Right lung (tissue), 2 donors: ENCODE measurements at regions not wholly inside any gene's neighbourhood (a gene's known extent, or its start where the extent isn't known, plus 50 kb on each side); places are given as distances from the start of the nearest gene placed in this dataset.
"Not testable (repeated sequence)": the region's sequence is repeated elsewhere in the genome, so short reads cannot be mapped to it uniquely, and the experiment has no call there.

Experiments
- DNase-seq, 2 donors: peaks; one replicate each; pipeline ENCODE4 v3.0.0-alpha.2; 2013

DNA sequence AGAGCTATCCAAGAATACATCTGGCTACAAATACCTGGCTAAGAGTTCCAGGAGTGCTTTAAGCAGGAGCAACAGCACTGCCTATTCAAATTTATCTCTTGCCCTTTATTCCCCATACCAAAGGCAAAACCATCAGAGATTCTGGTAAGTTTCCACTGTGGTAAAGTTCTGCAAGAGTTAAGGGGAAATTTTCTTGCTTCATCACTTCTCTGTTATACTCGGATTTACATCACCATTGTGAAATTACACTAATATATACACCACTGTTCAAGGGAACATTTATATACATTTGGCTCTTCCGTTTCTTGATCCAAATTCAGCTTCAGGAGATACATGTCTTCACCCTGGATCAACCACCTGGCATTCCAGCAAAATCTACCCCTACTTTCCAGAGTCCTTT is 70.8 kb upstream of the PTPN13 start:
- no peak for DNase-seq

DNA sequence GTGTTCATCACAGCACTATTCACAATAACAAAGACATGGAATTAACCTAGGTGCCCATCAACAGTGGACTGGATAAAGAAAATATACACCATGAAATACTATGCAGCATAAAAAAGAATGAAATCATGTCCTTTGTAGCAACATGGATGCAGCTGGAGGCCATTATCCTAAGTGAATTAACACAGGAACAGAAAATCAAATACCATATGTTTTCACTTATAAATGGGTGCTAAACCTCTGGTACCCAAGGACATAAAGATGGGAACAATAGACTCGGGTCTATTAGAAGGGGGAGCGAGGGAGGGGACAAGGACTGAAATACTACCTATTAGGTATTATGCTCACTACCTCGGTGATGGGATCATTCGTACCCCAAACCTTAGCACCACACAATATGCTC is 66.4 kb upstream of the PTPN13 start:
- DNase-seq: not testable (repeated sequence)

DNA sequence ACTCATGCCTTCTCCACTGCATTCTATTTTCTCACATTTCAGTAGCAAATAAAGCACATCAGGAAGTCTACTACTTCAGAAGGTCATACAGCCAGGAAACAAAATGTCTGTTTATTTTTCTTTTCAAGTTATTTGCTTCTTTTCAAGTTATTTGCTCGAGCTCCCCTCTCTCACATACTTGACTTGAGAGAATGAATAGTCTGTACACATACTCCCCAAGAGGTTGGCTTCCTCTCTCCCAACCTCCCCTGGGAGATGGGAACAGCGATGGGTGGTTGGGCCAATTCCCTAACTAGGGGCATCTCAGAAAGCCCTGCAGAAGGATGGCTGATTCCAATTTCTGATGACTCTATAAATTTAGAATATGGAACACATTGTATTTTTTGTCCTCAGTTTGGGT is 64.7 kb upstream of the PTPN13 start:
- peak; percentile 30 to 33 for DNase-seq

DNA sequence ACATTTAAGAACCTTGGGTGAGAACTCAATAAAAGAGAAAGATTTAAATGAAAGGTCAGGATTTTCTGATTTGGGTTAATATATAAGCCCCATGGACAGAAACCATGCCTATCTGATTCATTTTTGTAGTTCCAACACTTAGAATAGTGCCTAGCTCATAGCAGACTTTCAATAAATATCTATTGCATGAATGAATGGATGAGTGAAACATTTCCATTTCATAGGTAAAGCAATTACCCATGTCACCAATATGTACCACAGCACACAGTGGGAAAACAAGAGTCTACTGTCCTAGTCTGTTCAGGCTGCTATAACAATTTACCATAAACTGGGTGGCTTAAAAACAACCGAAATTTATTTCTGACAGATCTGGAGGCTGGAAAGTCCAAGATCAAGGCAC is 63.9 kb upstream of the PTPN13 start:
- DNase-seq: no peak

DNA sequence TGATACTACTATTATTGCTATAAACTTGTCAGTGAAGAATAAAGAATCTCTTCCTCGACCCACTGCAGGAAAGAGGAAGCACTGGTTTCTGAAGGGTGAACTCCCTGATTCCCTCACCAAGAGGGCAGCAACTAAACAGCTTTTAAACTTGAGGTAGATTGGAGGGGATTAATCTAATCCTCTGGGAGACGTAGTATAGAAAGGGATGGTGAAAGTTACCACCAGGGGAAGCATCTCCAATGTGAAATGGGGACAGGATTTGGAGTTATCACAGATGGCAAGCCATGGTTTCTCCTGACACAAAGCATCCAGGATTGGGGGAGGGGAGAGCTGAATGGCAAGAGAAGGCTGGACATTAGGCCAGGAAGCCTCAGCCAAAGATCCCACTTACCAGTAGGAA is 62.7 kb upstream of the PTPN13 start:
- DNase-seq: no peak

DNA sequence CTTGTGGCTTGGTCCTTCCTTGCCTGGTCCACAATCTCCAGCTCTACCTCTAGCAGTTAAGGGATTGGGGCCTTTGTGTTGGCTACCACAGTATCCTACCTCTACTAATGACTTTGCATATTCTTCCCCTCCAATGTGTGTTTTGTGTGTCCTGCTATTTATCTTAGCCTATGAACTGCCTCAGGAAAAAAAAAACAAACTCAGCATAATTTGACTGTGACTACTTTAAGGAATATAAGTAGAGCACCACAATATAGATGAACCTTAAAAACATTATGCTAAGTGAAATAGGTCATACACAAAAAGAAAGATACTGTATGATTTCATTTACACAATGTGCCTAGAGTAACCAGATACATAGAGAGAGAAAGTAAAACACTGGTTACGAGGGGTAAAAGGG is 61.3 kb upstream of the PTPN13 start:
- DNase-seq: no peak

DNA sequence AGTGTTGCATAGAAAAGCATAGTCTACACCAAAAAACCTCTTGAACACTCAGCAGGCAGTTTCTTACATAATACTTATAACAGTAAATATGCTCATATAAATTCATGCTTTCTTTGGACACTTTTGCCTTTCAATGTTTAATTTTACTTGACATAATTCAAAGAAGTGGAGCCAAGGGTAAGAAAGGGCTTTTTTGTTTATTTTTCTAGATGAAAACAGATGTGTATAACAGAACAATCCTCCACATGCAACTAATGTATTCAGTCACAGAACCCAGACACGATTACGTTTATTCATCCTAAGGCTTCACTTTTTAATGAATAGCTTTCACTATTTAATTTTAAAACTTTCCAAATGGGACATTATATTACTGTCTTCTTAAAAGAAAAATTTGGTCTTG is 58.0 kb upstream of the PTPN13 start:
- peak; percentile 21 to 28 for DNase-seq

DNA sequence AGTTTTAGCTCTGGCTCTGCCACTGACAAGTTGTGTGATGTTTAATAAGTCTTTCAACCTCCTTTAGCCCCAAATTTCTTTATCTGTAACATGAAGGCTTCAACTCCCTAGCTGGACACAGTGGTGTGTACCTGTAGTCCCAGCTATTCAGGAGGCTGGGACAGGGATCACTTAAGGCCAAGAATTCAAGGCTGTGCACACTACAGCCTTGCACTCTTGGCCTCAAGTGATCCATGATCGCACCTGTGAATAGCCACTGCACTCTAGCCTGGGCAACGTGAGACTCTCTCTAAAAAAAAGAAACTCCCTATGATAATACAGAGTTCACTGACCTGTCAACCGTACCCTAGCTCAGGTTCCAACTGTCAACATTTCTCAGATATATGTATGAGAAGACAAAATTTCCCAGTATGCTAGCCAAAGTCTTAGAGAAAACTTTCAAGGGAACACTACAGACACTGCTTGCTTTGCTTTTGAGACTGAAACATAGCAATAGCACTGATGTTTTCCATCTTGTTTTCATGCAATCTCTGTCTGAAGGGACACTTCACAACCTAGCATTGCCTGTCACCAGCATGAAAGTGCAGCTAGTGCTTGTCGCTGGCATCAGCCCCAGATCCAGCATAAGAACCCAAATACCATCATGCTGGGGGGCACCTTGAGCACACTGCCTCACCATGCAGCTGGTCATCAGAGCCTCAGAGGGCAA is 51.6 kb upstream of the PTPN13 start:
- no peak for DNase-seq

DNA sequence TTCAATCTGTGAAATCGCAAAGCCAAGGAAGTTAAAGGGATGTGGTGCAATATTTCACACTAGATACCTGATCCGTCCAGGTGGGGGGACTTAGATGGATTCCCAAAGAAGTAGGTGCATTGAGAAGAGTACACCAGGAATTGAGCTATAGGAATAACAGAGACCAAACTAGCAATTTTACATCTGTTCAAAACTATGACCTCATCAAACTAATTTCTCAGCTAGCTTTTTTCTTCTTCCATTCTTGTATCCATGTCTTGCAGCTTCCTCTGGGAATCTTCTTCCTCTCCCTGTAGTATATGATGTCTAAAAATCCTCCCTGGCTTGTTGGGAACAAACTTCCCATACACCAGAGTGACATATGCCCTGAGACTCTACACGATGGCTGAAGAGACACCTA is 51.0 kb upstream of the PTPN13 start:
- no peak for DNase-seq

DNA sequence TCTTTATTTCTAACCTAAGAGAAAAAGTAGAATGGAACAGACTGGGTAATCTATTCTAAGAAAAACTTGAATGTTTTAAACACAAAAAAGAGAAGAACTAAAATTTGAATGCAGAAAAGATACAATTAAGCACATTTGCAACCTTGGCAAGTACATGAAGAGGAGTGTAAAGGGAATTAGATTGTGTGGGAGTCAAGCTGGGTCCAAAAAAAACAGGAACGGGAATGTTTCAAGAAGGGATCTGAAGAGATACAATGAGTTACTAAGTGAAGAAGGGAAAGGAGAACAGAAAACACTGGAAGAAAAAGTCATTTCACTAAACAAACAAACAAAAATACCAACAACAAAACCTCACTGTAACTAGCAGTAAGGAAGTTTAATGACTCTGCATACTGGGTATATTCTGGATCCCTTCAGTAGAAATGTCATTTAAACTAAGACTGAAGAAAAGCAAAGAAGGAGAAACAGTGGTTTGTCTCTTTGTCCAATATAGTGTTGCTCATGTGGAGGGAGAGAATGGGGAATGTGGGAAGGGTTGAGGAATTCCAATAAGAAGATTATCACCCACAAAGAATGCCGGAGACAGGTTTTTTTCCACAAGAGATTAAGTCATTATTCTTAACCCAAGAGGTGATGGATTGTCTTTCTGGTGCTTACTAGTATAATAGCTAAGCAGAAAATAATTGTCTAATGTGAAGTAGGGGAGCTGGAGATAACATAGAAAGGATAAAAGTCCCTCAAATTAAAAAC is 50.4 kb upstream of the PTPN13 start:
- no peak for DNase-seq

DNA sequence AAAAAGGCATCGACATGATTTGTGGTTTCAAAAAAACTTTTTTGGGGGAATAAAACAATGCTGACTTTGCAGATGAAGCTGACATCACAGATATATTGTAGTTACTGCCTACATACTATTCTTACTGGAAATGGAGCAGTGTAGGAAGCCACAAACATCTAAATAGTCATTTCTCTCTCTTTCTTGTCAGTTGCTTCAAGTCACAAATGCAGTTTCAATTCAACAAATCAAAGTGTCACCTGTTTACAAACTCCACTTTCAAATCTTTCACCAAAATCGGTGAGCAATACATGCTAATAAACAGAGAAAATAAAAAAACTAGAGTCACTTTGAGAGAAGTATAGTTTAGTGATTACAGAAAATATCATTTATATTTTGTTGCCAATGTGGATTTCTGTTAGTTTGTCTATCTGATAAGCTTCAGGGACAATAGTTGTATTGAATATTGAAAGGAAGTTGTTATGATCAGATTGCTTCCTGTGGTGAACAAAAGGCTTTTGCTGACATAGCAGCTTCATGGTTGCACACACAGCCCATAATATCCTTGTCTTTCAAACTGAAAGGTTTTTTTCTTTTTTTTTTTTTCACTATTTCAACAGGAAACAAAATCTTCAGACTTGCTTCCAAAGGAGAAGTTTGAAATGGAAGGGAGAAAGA is 49.7 kb upstream of the PTPN13 start:
- DNase-seq: no peak
